K562 (cell line): ENCODE measurements at regions not wholly inside any gene's neighbourhood (a gene's known extent, or its start where the extent isn't known, plus 50 kb on each side); places are given as distances from the start of the nearest gene placed in this dataset.

Experiments
- ATAC-seq: fragments of 200-7000 bp; cut with Tn5 transposase; 3 replicates; pipeline ENCODE4 v1.9.1; 2020; ENCODE audit warnings: moderate library complexity
- BruUV-seq: library from RNA; stranded (reverse); fragments of 400-500 nt; replicated peaks from 2 replicates; lab custom pipeline; 2021; lab: Mats Ljungman, UMichigan
- CTCF ChIA-PET: fragments of 300-600 bp; formaldehyde crosslinking; extraction: SDS; loops from one replicate; lab custom pipeline; 2021; ENCODE audit warnings: low intra/inter-chr PET ratio; lab: Yijun Ruan, JAX
- POLR2A ChIA-PET: fragments of 300-600, 350-650 bp; sonication (Branson Sonifier 250); formaldehyde crosslinking; extraction: SDS; loops from one replicate; lab custom pipeline; 2021; ENCODE audit warnings: antibody characterized with exemption, inconsistent platforms; lab: Yijun Ruan, JAX
- DNase-seq, 4 experiments: peaks; one replicate each; pipeline versions ENCODE4 v3.0.0 to v3.0.0-alpha.2; 2011 to 2018; ENCODE audit warnings: low spot score in 3 of 4, mixed read lengths in 3 of 4; ENCODE audit errors: extremely low read depth in 1 of 4
- FAIRE-seq: peaks from 2 replicates; lab custom pipeline; 2011; peaks lifted over from hg19 to GRCh38; lab: Jason Lieb, UNC
- H2AFZ ChIP-seq: 2 replicates; pipeline ENCODE4 v1.6.0; 2011; ENCODE audit warnings: low read depth, low read length, control low read depth, inconsistent platforms
- H3K27ac ChIP-seq: fragments of 200-600 bp; 3 replicates; pipeline ENCODE4 v1.8.0; 2011; ENCODE audit warnings: low read depth, mild to moderate bottlenecking, control low read depth, inconsistent platforms, low read length, moderate library complexity, mixed read lengths; ENCODE audit errors: extremely low read depth
- H3K27me3 ChIP-seq, 2 experiments: fragments of 300-600 bp in 1 of 2; 2 replicates in 1 of 2; 3 replicates in 1 of 2; pipeline versions ENCODE4 v1.6.0 to v1.8.0; 2011; ENCODE audit warnings: inconsistent platforms in 2 of 2, low read length in 2 of 2, mild to moderate bottlenecking in 1 of 2, mixed read lengths in 1 of 2, moderate library complexity in 1 of 2; ENCODE audit not compliant: control insufficient read depth in 2 of 2, insufficient read depth in 2 of 2
- H3K36me3 ChIP-seq: fragments of 300-600 bp; 3 replicates; pipeline ENCODE4 v1.8.0; 2011; ENCODE audit warnings: mild to moderate bottlenecking, low read length, inconsistent platforms; ENCODE audit not compliant: control insufficient read depth, insufficient read depth
- H3K4me1 ChIP-seq, 2 experiments: fragments of 200-600 bp in 1 of 2; replicated peaks in 1 of 2; 2 replicates in 1 of 2; 3 replicates in 1 of 2; pipeline versions ENCODE4 v1.5.1 to v1.8.0; 2011; ENCODE audit warnings: inconsistent platforms in 2 of 2, low read length in 2 of 2, mild to moderate bottlenecking in 1 of 2, mixed read lengths in 1 of 2, moderate library complexity in 1 of 2; ENCODE audit not compliant: control insufficient read depth in 2 of 2, insufficient read depth in 2 of 2
- H3K4me2 ChIP-seq: 2 replicates; pipeline ENCODE4 v1.6.1; 2011; ENCODE audit warnings: low read length, control low read depth, inconsistent platforms, mixed read lengths; ENCODE audit not compliant: insufficient read depth
- H3K4me3 ChIP-seq: fragments of 200-600 bp; sonication (generic), shearing (Covaris generic); 2 replicates; pipeline ENCODE4 v1.5.1; 2016; ENCODE audit warnings: control low read depth, inconsistent platforms
- H3K79me2 ChIP-seq: fragments of 200-600 bp; 3 replicates; pipeline ENCODE4 v1.8.0; 2011; ENCODE audit warnings: low read length, inconsistent platforms; ENCODE audit not compliant: control insufficient read depth, insufficient read depth
- H3K9ac ChIP-seq, 2 experiments: 2 replicates each; pipeline versions ENCODE4 v1.6.0 to v1.6.1; 2011; ENCODE audit warnings: low read depth in 2 of 2, low read length in 2 of 2, control low read depth in 1 of 2, inconsistent platforms in 1 of 2, mild to moderate bottlenecking in 1 of 2, mixed read lengths in 1 of 2; ENCODE audit not compliant: insufficient read depth in 1 of 2
- H3K9me1 ChIP-seq: one replicate; pipeline ENCODE4 v1.6.0; 2011; ENCODE audit warnings: inconsistent platforms, mild to moderate bottlenecking, low read length, moderate library complexity; ENCODE audit not compliant: control insufficient read depth, insufficient read depth
- H3K9me3 ChIP-seq: replicated peaks from 2 replicates; pipeline ENCODE4 v1.5.1; 2011; ENCODE audit warnings: low read depth, low read length, inconsistent platforms; ENCODE audit not compliant: control insufficient read depth, insufficient read depth
- H4K20me1 ChIP-seq: replicated peaks from 2 replicates; pipeline ENCODE4 v1.6.1; 2011; ENCODE audit warnings: low read length, inconsistent platforms, mixed read lengths; ENCODE audit not compliant: control insufficient read depth, insufficient read depth
- CBX1 ChIP-seq: sonication (generic); IDR thresholded peaks from 2 replicates; pipeline ENCODE4 v1.6.1; 2016; ENCODE audit warnings: antibody characterized with exemption, low read depth, mild to moderate bottlenecking
- HNRNPL ChIP-seq: fragments of 200-400 bp; formaldehyde crosslinking; IDR thresholded peaks from 2 replicates; pipeline ENCODE4 v1.6.1; 2017; ENCODE audit warnings: low read depth, mild to moderate bottlenecking, low read length
- L3MBTL2 ChIP-seq: fragments of 450-650 bp; IDR thresholded peaks from 2 replicates; pipeline ENCODE4 v1.6.1; 2016; ENCODE audit warnings: mild to moderate bottlenecking, moderate library complexity
- NCOA4 ChIP-seq: fragments of 450-650 bp; IDR thresholded peaks from 2 replicates; pipeline ENCODE4 v1.6.1; 2018; ENCODE audit warnings: mild to moderate bottlenecking; ENCODE audit not compliant: partially characterized antibody
- PKNOX1 ChIP-seq: fragments of 450-650 bp; IDR thresholded peaks from 2 replicates; pipeline ENCODE4 v1.6.1; 2016
- PTTG1 ChIP-seq: fragments of 450-650 bp; IDR thresholded peaks from 2 replicates; pipeline ENCODE4 v1.6.1; 2016; ENCODE audit warnings: low read depth, mild to moderate bottlenecking, missing genetic modification characterization, missing compliant biosample characterization
- RBM14 ChIP-seq: fragments of 200-400 bp; formaldehyde crosslinking; IDR thresholded peaks from 2 replicates; pipeline ENCODE4 v1.6.1; 2018; ENCODE audit warnings: low read depth, mild to moderate bottlenecking, low read length, moderate library complexity, borderline replicate concordance; ENCODE audit not compliant: insufficient read depth
- SNIP1 ChIP-seq: fragments of 450-650 bp; IDR thresholded peaks from 2 replicates; pipeline ENCODE4 v1.7.1; 2017; ENCODE audit warnings: low read depth, mild to moderate bottlenecking
- STAT5A ChIP-seq: IDR thresholded peaks from 2 replicates; pipeline ENCODE4 v1.6.1; 2012; ENCODE audit warnings: low read length, inconsistent platforms, borderline replicate concordance
- TCF7 ChIP-seq: sonication (generic); IDR thresholded peaks from 2 replicates; pipeline ENCODE4 v1.6.1; 2016; ENCODE audit warnings: antibody characterized with exemption, borderline replicate concordance
- ZEB2 ChIP-seq: fragments of 450-650 bp; IDR thresholded peaks from 2 replicates; pipeline ENCODE4 v1.6.1; 2016
- ZNF121 ChIP-seq: sonication (generic); formaldehyde crosslinking; conservative IDR thresholded peaks from 2 replicates; pipeline ENCODE4 v1.8.0; 2022; ENCODE audit warnings: missing genetic modification reagents
- ZNF134 ChIP-seq: fragments of 250-450 bp; sonication (Bioruptor Pico); conservative IDR thresholded peaks from 2 replicates; pipeline ENCODE4 v1.4.0; 2020
- ZNF408 ChIP-seq: fragments of 250-450 bp; sonication (Bioruptor Pico); IDR thresholded peaks from 2 replicates; pipeline ENCODE4 v1.4.0; 2020; ENCODE audit warnings: low read depth, mild to moderate bottlenecking, moderate library complexity
- ZNF41 ChIP-seq: fragments of 250-450 bp; sonication (Bioruptor Pico); conservative IDR thresholded peaks from 2 replicates; pipeline ENCODE4 v1.4.0; 2020; ENCODE audit warnings: mild to moderate bottlenecking
- ZZZ3 ChIP-seq: fragments of 450-650 bp; IDR thresholded peaks from 2 replicates; pipeline ENCODE4 v1.6.1; 2016; ENCODE audit warnings: antibody characterized with exemption, mild to moderate bottlenecking, moderate library complexity
- WGBS: fragments of 100-300 bp; shearing (Covaris generic); methylation state at CpG from one replicate; pipeline ENCODE4 v1.1.6; 2016; ENCODE audit warnings: low coverage, mixed read lengths; ENCODE audit not compliant: insufficient coverage; ENCODE audit errors: missing lambda C conversion rate; 5-methylcytosine and 5-hydroxymethylcytosine counted together
- in situ Hi-C: fragments of 300-500 bp; cut with MboI; formaldehyde crosslinking; loops from 4 replicates; pipeline ENCODE4 v1.15.0; 2018; ENCODE audit warnings: inconsistent platforms, mixed read lengths
- intact Hi-C: fragments of 100-400 bp; cut with micrococcal nuclease; formaldehyde crosslinking; loops from 2 replicates; pipeline ENCODE4 v1.14.2; 2022
- TF ChIP-seq, protein P1 (sequence below): fragments of 450-650 bp; IDR thresholded peaks from 2 replicates; pipeline ENCODE4 v1.6.1; 2014; ENCODE audit warnings: low read depth, mild to moderate bottlenecking, moderate library complexity, borderline replicate concordance
- TF ChIP-seq, protein P2 (sequence below): fragments of 250-450 bp; sonication (Bioruptor Pico); IDR thresholded peaks from 2 replicates; pipeline ENCODE4 v1.4.0; 2020
- TF ChIP-seq, protein P3 (sequence below): IDR thresholded peaks from 2 replicates; pipeline ENCODE4 v1.6.1; 2012; ENCODE audit warnings: low read depth, low read length, improper control_type of control experiment, borderline replicate concordance

DNA sequence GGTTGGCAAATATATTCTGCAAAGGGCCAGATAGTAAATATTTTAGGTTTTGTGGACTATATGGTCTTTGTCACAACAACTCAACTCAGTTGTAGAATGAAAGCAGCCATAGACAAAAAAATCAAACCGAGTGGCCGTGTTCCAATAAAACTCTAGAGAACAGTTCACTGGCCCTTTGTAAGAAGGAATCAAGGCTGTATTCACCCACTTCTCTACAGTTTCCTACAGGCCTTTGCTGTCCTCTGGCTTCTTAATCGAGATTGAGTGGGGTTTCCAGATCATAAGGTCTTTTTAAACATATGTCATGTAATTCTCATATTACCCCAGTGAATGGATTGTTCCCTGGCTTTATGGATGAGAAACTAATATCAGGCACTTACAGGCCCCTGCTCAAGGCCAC is 448.9 kb upstream of the ETAA1 start (continued):
- TF ChIP-seq PKNOX1, result no peak
- TF ChIP-seq PTTG1 (tag), result no peak
- no peak for TF ChIP-seq CBX1

- H3K79me2 ChIP-seq, result no peaks in the 10 kb centered on the region
- ATAC-seq (no peak), DNase-seq (no peak), FAIRE-seq (no peak)
- no peak overlapping the region for H3K9ac ChIP-seq
- CTCF ChIA-PET, result no interaction called here
- no peaks in the 10 kb centered on the region for H3K27me3 ChIP-seq
- 2% methylated on average over 3 of the region's 3 CpGs for WGBS
- no peak overlapping the region for H3K27ac ChIP-seq
- no peak overlapping the region for H3K4me3 ChIP-seq
- no peak overlapping the region for H3K4me2 ChIP-seq
- POLR2A ChIA-PET, result interaction anchor here (0.8 kb wide), 1 partner anchor 130 kb away, joined by 3 read pairs; no protein-coding TSS in a partner anchor
- intact Hi-C loops (no loop called here), in situ Hi-C loops (no loop called here)
- no peaks in the 10 kb centered on the region for H4K20me1 ChIP-seq
- no peak overlapping the region for H2AFZ ChIP-seq
- H3K4me1 ChIP-seq, result no peaks in the 10 kb centered on the region
- H3K9me1 ChIP-seq, result no peaks in the 10 kb centered on the region
- H3K36me3 ChIP-seq, result no peaks in the 10 kb centered on the region
- no TSS peak for BruUV-seq
- no peaks in the 10 kb centered on the region for H3K9me3 ChIP-seq
- no peak for TF ChIP-seq SNIP1
- no peak for TF ChIP-seq ZNF121 (CRISPR knock-in tag)
- TF ChIP-seq NCOA4, result no peak
- TF ChIP-seq, protein P1, sequence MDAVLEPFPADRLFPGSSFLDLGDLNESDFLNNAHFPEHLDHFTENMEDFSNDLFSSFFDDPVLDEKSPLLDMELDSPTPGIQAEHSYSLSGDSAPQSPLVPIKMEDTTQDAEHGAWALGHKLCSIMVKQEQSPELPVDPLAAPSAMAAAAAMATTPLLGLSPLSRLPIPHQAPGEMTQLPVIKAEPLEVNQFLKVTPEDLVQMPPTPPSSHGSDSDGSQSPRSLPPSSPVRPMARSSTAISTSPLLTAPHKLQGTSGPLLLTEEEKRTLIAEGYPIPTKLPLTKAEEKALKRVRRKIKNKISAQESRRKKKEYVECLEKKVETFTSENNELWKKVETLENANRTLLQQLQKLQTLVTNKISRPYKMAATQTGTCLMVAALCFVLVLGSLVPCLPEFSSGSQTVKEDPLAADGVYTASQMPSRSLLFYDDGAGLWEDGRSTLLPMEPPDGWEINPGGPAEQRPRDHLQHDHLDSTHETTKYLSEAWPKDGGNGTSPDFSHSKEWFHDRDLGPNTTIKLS, result no peak
- no peak for TF ChIP-seq ZNF41 (CRISPR knock-in tag)
- TF ChIP-seq RBM14, result no peak
- no peak for TF ChIP-seq ZEB2
- TF ChIP-seq, protein P2, sequence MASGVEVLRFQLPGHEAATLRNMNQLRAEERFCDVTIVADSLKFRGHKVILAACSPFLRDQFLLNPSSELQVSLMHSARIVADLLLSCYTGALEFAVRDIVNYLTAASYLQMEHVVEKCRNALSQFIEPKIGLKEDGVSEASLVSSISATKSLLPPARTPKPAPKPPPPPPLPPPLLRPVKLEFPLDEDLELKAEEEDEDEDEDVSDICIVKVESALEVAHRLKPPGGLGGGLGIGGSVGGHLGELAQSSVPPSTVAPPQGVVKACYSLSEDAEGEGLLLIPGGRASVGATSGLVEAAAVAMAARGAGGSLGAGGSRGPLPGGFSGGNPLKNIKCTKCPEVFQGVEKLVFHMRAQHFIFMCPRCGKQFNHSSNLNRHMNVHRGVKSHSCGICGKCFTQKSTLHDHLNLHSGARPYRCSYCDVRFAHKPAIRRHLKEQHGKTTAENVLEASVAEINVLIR, result no peak
- no peak for TF ChIP-seq ZNF408
- no peak for TF ChIP-seq ZZZ3
- no peak for TF ChIP-seq TCF7
- no peak for TF ChIP-seq ZNF134
- no peak for TF ChIP-seq HNRNPL
- TF ChIP-seq, protein P3, sequence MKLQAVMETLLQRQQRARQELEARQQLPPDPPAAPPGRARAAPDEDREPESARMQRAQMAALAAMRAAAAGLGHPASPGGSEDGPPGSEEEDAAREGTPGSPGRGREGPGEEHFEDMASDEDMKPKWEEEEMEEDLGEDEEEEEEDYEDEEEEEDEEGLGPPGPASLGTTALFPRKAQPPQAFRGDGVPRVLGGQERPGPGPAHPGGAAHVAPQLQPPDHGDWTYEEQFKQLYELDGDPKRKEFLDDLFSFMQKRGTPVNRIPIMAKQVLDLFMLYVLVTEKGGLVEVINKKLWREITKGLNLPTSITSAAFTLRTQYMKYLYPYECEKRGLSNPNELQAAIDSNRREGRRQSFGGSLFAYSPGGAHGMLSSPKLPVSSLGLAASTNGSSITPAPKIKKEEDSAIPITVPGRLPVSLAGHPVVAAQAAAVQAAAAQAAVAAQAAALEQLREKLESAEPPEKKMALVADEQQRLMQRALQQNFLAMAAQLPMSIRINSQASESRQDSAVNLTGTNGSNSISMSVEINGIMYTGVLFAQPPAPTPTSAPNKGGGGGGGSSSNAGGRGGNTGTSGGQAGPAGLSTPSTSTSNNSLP, result no peak
- TF ChIP-seq L3MBTL2, result no peak
- no peak for TF ChIP-seq STAT5A
Observed at GRCh38 chr2:66957198-66957597, 439.9 kb upstream of the ETAA1 start.
